Fibroblast of lung (primary cell): ENCODE measurements at regions not wholly inside any gene's neighbourhood (a gene's known extent, or its start where the extent isn't known, plus 50 kb on each side); places are given as distances from the start of the nearest gene placed in this dataset.

Experiments
- EZH2 ChIP-seq: IDR thresholded peaks from 2 replicates; pipeline ENCODE4 v1.5.1; 2012; ENCODE audit warnings: low read length, control low read depth, mild to moderate bottlenecking; ENCODE audit errors: missing control alignments
- TF ChIP-seq, protein P1 (sequence below), 2 donors: IDR thresholded peaks in 1 of 2; conservative IDR thresholded peaks in 1 of 2; 1 replicate in 1 of 2; 2 replicates in 1 of 2; pipeline ENCODE4 v1.5.1; 2011 to 2012; ENCODE audit warnings: low read length in 2 of 2, control low read depth in 1 of 2, inconsistent platforms in 1 of 2, low read depth in 1 of 2, mild to moderate bottlenecking in 1 of 2

GRCh38 chr5:97475847-97476246 is 292.8 kb upstream of the RIOK2 start:
- TF ChIP-seq, protein P1, sequence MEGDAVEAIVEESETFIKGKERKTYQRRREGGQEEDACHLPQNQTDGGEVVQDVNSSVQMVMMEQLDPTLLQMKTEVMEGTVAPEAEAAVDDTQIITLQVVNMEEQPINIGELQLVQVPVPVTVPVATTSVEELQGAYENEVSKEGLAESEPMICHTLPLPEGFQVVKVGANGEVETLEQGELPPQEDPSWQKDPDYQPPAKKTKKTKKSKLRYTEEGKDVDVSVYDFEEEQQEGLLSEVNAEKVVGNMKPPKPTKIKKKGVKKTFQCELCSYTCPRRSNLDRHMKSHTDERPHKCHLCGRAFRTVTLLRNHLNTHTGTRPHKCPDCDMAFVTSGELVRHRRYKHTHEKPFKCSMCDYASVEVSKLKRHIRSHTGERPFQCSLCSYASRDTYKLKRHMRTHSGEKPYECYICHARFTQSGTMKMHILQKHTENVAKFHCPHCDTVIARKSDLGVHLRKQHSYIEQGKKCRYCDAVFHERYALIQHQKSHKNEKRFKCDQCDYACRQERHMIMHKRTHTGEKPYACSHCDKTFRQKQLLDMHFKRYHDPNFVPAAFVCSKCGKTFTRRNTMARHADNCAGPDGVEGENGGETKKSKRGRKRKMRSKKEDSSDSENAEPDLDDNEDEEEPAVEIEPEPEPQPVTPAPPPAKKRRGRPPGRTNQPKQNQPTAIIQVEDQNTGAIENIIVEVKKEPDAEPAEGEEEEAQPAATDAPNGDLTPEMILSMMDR (conservative IDR thresholded peaks at IDR 0.05 in 1 of 2, IDR thresholded peaks at IDR 0.05 in 1 of 2; ENCODE audit: low read depth in 1 of 2, low read length in 2 of 2) = no peak
- TF ChIP-seq EZH2 = no peak
